CD1c-positive myeloid dendritic cell (primary cell): ENCODE measurements at regions not wholly inside any gene's neighbourhood (a gene's known extent, or its start where the extent isn't known, plus 50 kb on each side); places are given as distances from the start of the nearest gene placed in this dataset.
"Not testable (repeated sequence)": the region's sequence is repeated elsewhere in the genome, so short reads cannot be mapped to it uniquely, and the experiment has no call there.

Source experiments
- DNase-seq: peaks from one replicate; pipeline ENCODE4 v3.0.0-alpha.2; 2016; ENCODE audit errors: extremely low spot score

GRCh38 chr5:145463634-145464033, 371.5 kb downstream of the PRELID2 start:
- no peak for DNase-seq

- no peak for DNase-seq
Observed at GRCh38 chr5:145462525-145462924, 372.6 kb downstream of the PRELID2 start.

- DNase-seq = no peak
Observed at GRCh38 chr5:145450286-145450885, 384.8 kb downstream of the PRELID2 start.

DNA sequence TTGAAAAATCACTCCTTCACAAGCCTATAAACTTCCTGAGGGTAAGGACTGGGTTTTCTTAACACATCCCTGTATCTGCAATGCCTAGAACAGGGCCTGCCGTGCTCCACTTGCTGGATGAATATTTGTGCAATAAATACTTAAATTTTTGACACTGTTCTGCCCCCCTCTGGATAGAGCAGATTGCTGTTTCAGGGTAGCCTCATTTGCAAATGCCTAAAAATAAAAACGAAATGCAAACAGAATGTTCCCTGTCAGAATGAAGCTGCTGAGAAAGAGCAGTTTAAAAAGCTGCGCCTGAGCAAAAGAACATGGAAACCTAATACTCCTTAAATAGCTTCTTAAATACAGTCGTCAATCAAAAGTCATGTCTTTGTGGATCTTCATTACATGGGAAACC, 385.3 kb downstream of the PRELID2 start:
- no peak for DNase-seq

DNA sequence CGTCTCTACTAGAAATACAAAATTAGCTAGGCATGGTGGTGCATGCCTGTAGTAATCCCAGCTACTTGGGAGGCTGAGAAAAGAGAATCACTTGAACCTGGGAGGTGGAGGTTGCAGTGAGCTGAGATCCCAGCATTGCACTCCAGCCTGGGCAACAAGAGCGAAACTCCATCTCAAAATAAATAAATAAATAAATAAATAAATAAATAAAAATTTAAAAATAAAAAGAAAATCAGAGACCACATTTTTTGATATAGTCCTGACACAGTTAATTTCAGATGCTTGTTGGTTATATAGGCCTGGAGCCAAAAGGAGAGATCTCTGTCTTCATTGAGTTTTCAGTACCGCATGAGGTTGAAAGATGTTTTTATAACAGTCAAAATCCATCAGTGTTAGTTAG, 388.3 kb downstream of the PRELID2 start:
- not testable (repeated sequence) for DNase-seq

DNA sequence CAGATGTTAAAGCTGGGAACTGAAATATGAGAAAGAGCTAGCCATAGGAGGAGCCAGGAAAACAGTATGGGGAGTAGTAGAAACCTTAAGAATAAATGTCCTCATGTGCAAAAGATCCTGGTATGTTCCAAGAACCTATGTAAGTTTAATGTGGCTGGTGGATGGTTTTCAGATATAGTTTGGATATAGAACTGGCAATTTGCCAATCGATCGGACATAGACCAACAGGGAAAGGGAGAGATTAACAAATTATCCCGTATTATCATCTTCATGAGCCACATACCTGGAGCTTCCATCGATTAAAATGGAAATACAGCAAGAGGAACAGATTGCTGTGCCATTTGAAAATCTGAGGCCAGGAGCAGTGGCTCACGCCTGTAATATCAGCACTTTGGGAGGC, 388.7 kb downstream of the PRELID2 start:
- DNase-seq = no peak

DNA sequence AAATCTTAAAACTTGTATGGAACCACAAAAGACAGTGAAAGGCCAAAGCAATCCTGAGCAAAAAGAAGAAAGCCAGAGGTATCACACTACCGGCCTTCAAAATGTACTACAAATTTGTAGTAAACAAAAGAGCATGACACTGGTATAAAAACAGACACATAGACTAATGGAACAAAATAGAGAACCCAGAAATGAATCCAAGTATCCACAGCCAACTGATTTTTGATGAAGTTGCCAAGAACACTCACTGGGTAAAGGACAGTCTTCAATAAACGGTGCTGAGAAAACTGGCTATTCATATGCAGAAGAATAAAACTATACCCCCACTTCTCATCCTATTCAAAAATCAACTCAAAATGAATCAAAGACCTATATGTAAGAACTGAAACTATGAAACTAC, 390.1 kb downstream of the PRELID2 start:
- no peak for DNase-seq

DNA sequence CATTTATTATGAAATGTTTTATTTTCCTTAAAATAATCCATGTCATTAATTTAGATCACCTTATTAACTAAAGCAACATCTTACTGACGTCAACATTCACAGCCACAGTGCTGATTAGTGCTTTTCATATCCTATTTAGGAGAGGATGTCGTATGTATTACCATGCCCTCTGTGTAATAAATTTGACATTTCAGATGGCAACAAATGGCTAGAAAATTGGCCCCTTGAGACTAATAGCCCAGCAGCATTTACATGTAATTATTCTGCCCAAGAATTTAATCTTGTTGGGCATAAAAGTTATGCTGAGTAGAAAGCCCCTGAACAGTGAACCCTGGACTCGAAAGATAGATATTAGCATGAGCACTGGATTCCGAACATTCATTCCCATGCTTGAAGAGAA, 391.2 kb downstream of the PRELID2 start:
- no peak for DNase-seq

DNA sequence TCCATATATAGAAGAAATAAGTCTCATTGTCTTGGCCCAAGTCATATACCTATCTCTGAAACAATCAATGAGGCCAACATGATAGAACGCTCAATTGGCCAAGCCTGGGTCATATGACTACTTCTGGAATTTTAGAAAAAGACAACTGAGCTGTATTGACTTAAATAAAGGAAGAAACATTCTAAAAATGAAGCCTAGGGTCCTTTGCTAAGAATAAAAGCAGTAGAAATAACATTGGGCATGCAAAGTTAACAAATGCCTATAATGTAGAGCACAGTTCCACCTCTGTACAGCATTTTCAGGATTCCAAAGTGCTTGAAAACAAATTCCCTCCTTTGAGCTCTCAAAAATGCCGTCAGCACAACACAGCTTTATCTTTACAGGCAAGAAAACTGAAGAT, 391.8 kb downstream of the PRELID2 start:
- DNase-seq = no peak

GRCh38 chr5:145442661-145443060, 392.5 kb downstream of the PRELID2 start:
- DNase-seq = not testable (repeated sequence)

GRCh38 chr5:145441228-145441627, 393.9 kb downstream of the PRELID2 start:
- no peak for DNase-seq

DNA sequence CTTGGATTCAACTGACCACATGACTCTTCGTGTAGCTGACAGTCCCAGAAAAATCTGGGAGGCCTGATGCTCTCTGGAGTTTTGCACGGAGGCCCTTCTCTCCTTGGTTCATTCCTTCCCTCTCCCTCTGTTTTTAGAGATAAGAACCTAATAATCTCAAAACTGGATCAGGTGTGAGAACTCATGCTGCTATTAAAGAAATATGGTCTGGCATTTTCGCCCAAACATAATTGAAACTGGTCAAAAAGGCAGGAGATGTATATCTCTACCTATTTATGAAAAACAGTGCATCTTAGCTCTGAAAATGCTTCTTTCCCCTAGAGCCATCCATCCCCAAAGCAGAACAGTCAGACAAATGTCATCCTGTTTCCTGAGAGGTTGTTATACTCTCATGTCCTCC, 397.5 kb downstream of the PRELID2 start:
- DNase-seq = no peak

- no peak for DNase-seq
Observed at GRCh38 chr5:145433077-145433476, 402.1 kb downstream of the PRELID2 start.

DNA sequence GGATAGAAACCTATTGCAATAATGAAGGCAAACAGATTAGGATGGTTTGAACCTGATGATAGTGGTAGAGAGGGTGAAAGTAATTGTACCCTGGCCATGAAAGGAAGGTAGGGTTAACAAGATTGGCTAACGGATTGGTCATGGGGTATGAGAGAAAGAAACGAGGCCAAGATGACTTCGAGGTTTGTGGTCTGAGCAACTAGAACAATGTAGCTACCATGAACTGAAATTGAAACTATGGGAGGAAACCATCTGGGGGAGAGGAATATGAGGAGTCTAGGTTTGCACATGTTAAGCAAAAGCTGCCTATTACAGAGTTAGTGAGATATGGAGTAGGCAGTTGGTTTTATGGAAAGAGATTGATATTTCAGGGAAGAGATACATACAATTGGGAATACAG, 406.0 kb downstream of the PRELID2 start:
- no peak for DNase-seq

DNA sequence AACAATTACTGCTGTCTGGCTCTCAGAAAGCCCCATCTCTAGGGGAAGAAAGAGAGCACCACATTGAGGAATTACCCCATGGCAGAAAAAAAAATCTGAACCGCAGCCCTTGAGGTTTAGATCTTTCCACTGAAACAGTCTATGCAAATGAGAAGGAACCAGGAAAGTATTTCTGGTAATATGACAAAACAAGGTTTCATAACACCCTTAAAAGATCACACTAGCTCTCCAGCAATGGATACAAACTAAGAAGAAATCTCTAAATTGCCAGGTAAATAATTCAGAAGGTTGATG, 427.1 kb downstream of the PRELID2 start:
- no peak for DNase-seq

DNA sequence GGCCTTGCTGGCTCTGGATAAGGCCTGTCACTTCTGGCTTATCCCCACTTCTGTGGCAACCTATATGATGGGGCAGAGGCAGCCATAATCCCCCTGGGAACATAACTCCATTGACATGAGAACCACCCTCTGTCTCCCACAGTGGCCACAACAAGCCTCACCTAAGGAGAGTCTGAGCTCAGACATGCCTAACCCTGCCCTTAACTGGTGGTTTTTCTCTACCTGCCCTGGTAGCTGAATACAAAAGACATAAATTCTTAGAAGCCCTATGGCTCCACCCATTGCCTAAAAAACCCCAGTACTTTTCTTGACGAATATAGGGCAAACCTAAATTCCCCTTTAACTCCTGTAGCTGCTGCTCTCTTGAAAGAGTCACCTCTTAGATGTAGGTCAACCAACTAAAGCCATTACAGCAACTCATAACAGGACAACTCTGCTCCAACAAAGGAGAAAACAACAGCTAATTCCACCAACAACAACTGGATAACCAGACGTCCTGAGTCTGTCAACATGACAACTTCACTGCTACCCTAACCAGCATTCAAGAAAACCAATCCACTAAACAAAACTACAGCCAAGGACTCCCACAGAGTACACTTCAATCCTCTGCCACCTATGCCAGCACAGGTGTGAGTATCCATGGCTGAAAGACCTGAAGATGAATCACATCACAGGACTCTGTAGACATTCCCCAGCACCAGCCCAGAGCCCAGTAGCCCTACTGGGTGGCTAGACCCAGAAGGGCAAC, 427.7 kb downstream of the PRELID2 start:
- no peak for DNase-seq

DNA sequence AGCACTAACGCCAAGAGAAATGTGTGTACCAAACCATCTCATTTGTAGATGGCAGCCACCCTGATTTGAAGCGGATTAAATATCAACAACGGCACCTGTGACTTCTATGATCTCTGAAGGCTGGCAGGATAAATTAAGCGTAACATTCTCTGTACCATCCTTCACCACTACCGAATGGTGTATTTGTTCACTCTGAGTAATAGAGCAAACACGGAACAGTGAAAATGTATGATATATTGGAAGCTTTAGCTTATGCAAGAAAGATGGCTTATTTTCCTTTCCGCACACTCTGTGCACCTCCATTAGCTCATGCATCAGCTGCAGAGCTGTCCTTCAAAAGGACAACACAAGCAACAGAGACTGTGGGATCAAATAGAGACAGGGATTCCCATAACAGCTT, 431.1 kb downstream of the PRELID2 start:
- no peak for DNase-seq

- DNase-seq = no peak
Observed at GRCh38 chr5:145396888-145397287, 438.3 kb downstream of the PRELID2 start.

DNA sequence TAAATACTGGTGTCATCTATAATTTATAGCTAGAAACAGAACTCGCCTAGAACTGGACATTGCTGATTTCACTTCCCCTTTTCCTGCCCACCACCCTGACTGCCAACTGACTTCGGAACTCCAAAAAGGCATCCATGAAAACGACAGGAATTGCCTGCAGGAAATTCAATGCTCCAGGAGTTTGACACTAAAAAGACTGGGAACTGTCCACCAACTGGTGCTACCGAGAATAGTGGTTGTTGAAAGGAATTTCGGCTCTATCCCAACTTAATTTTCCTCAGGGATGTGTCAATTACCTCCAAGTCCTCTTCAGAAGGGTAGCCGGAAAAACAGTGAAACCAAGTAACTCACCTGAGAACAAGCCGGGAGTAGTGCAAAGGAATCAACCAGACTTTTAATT, 440.0 kb downstream of the PRELID2 start:
- not testable (repeated sequence) for DNase-seq

DNA sequence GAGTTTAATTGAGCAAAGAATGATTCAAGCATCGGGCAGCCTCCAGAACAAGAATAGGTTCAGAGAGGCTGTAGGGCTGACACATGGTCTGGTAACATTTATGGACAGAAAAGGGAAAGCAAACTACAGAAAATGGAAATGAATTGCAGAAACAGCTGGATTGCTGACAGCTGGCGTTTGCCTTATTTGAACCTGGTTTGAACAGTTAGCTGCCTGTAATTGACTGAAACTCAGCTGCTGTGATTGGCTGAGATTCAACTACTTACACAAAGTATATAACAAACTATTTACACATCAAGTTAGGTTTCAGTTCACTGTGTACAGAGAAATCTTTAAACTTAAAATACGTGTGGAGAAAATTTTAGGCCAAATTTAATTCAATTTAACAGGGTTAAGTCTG, 441.7 kb downstream of the PRELID2 start:
- no peak for DNase-seq

- DNase-seq = no peak
Observed at GRCh38 chr5:145389047-145389446, 446.1 kb downstream of the PRELID2 start.

GRCh38 chr5:145385276-145385675, 449.9 kb downstream of the PRELID2 start:
- no peak for DNase-seq

DNA sequence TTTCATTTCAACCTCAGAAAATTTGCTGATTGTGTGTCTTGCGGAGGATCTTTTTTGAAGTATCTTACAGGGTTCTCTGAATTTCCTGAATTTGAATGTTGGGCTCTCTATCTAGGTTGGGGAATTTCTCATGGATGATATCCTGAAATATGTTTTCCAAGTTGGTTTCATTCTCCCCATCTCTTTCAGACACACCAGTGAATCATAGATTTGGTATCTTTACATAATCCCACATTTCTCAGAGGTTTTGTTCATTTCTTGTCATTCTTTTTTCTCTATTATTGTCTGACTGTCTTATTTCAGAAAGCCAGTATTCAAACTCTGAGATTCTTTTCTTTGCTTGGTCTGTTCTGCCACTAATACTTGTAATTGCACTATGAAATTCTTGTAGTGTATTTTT, 456.9 kb downstream of the PRELID2 start:
- DNase-seq = no peak

GRCh38 chr5:145375521-145375920, 459.6 kb downstream of the PRELID2 start:
- no peak for DNase-seq
